ENCODE measurements at regions not wholly inside any gene's neighbourhood (a gene's known extent, or its start where the extent isn't known, plus 50 kb on each side); places are given as distances from the start of the nearest gene placed in this dataset.

GRCh38 chr2:3024401-3024935, 353.1 kb downstream of the EIPR1 start:
- TF ChIP-seq EZH2 (IDR thresholded peaks at IDR 0.05; ENCODE audit: borderline replicate concordance, low read length): no peak
- no peak for TF ChIP-seq CTCF (IDR thresholded peaks at IDR 0.05; ENCODE audit: low read length)
